KG1 (cell line): ENCODE measurements at regions not wholly inside any gene's neighbourhood (a gene's known extent, or its start where the extent isn't known, plus 50 kb on each side); places are given as distances from the start of the nearest gene placed in this dataset.

Experiments
- DNase-seq: peaks from one replicate; lab custom pipeline; 2025; lab: John Stamatoyannopoulos, UW

- no peak for DNase-seq
Observed at GRCh38 chr16:76900285-76901263, 290.4 kb upstream of the MON1B start.

GRCh38 chr16:76906552-76906951 lies 284.4 kb upstream of the MON1B start:
- no peak for DNase-seq

- no peak for DNase-seq
Observed at GRCh38 chr16:76910931-76911330, 280.1 kb upstream of the MON1B start.

- no peak for DNase-seq
Observed at GRCh38 chr16:76913046-76913445, 277.9 kb upstream of the MON1B start.

- no peak for DNase-seq
Observed at GRCh38 chr16:76926042-76926441, 264.9 kb upstream of the MON1B start.

GRCh38 chr16:76926595-76926994 lies 264.4 kb upstream of the MON1B start:
- no peak for DNase-seq

- DNase-seq, result no peak
Observed at GRCh38 chr16:76931186-76931585, 259.8 kb upstream of the MON1B start.

- no peak for DNase-seq
Observed at GRCh38 chr16:76932541-76933211, 258.3 kb upstream of the MON1B start.

GRCh38 chr16:76940251-76940650 lies 250.7 kb upstream of the MON1B start:
- DNase-seq, result no peak

- DNase-seq, result no peak
Observed at GRCh38 chr16:76941113-76941512, 249.9 kb upstream of the MON1B start.

GRCh38 chr16:76942089-76942488 lies 248.9 kb upstream of the MON1B start:
- DNase-seq, result no peak

GRCh38 chr16:76943921-76944320 lies 247.1 kb upstream of the MON1B start:
- no peak for DNase-seq

- DNase-seq, result no peak
Observed at GRCh38 chr16:76946879-76947278, 244.1 kb upstream of the MON1B start.

GRCh38 chr16:76947749-76948148 lies 243.2 kb upstream of the MON1B start:
- DNase-seq, result no peak

GRCh38 chr16:76955629-76956028 lies 235.4 kb upstream of the MON1B start:
- no peak for DNase-seq

GRCh38 chr16:76956394-76956793 lies 234.6 kb upstream of the MON1B start:
- DNase-seq, result no peak

GRCh38 chr16:76956841-76957240 lies 234.1 kb upstream of the MON1B start:
- no peak for DNase-seq

- DNase-seq, result no peak
Observed at GRCh38 chr16:76959166-76959565, 231.8 kb upstream of the MON1B start.

- no peak for DNase-seq
Observed at GRCh38 chr16:76963614-76964315, 227.2 kb upstream of the MON1B start.

GRCh38 chr16:76964464-76965154 lies 226.4 kb upstream of the MON1B start:
- DNase-seq, result no peak

GRCh38 chr16:76970087-76970744 lies 220.8 kb upstream of the MON1B start:
- DNase-seq, result no peak

- no peak for DNase-seq
Observed at GRCh38 chr16:76970745-76971099, 220.3 kb upstream of the MON1B start.
